ENCODE measurements at regions not wholly inside any gene's neighbourhood (a gene's known extent, or its start where the extent isn't known, plus 50 kb on each side); places are given as distances from the start of the nearest gene placed in this dataset.

GRCh38 chr9:80359291-80359690 is 787.5 kb downstream of the TLE4 start:
- H3K27me3 Mint-ChIP-seq, result no peaks in the 10 kb centered on the region
- ATAC-seq (ENCODE audit: poor library complexity) (no peak), DNase-seq (no peak)
- no peaks in the 10 kb centered on the region for H3K4me1 Mint-ChIP-seq (ENCODE audit: low read depth)
- no peak overlapping the region for H3K4me3 Mint-ChIP-seq
- Histone ChIP-seq H3K9me3 (ENCODE audit: control insufficient read depth in 1 of 2, insufficient read depth in 1 of 2, low read length in 2 of 2) (peaks cover 0 to 34% of the 10 kb centered on the region in 2 experiments), H3K27ac (ENCODE audit: low read depth in 1 of 2, low read length in 2 of 2) (no peak overlapping the region), H3K36me3 (ENCODE audit: insufficient read depth, low read length) (no peaks in the 10 kb centered on the region), H3K27me3 (ENCODE audit: control insufficient read depth in 1 of 2, insufficient read depth in 2 of 2, low read length in 2 of 2) (no peaks in the 10 kb centered on the region), H3K4me3 (ENCODE audit: low read length) (no peak overlapping the region), H3K4me1 (ENCODE audit: insufficient read depth, low read length) (no peaks in the 10 kb centered on the region)
- H3K9me3 Mint-ChIP-seq, result peaks cover 5% of the 10 kb centered on the region
- intact Hi-C loops (cut with DNase I, micrococcal nuclease), result no loop called here
- ChIA-PET POLR2A (no interaction called here), CTCF (interaction anchor here (0.8 kb wide), 1 partner anchor 931 kb away, joined by 3 read pairs; no protein-coding TSS in a partner anchor)
- H3K27ac Mint-ChIP-seq, result no peak overlapping the region
- TF ChIP-seq CTCF (IDR thresholded peaks at IDR 0.05), result no peak
- no peaks in the 10 kb centered on the region for H3K36me3 Mint-ChIP-seq (ENCODE audit: low read depth)

GRCh38 chr9:80352967-80353366 is 781.2 kb downstream of the TLE4 start:
- POLR2A ChIA-PET, result no interaction called here

GRCh38 chr9:80351612-80352011 is 779.8 kb downstream of the TLE4 start:
- CTCF ChIA-PET, result no interaction called here
- Histone ChIP-seq H3K27me3 (ENCODE audit: control insufficient read depth in 1 of 2, insufficient read depth in 2 of 2, low read length in 2 of 2) (no peaks in the 10 kb centered on the region), H3K4me3 (ENCODE audit: low read length) (no peak overlapping the region), H3K9me3 (ENCODE audit: control insufficient read depth in 1 of 2, insufficient read depth in 1 of 2, low read length in 2 of 2) (peaks cover 0 to 4% of the 10 kb centered on the region in 2 experiments), H3K27ac (ENCODE audit: low read depth in 1 of 2, low read length in 2 of 2) (no peak overlapping the region), H3K36me3 (ENCODE audit: insufficient read depth, low read length) (no peaks in the 10 kb centered on the region), H3K4me1 (ENCODE audit: insufficient read depth, low read length) (no peaks in the 10 kb centered on the region)
- Mint-ChIP-seq H3K4me3 (no peak overlapping the region), H3K27ac (no peak overlapping the region), H3K4me1 (ENCODE audit: low read depth) (no peaks in the 10 kb centered on the region), H3K9me3 (no peaks in the 10 kb centered on the region), H3K36me3 (ENCODE audit: low read depth) (no peaks in the 10 kb centered on the region), H3K27me3 (no peaks in the 10 kb centered on the region)
- intact Hi-C loops (cut with DNase I, micrococcal nuclease), result no loop called here
- ATAC-seq (ENCODE audit: poor library complexity) (no peak), DNase-seq (no peak)
- no peak for TF ChIP-seq CTCF (IDR thresholded peaks at IDR 0.05)
- POLR2A ChIA-PET, result no interaction called here

More at GRCh38 chr9:80352967-80353366, 781.2 kb downstream of the TLE4 start:
- Mint-ChIP-seq H3K4me1 (ENCODE audit: low read depth) (no peaks in the 10 kb centered on the region), H3K36me3 (ENCODE audit: low read depth) (no peaks in the 10 kb centered on the region), H3K9me3 (peaks cover 2% of the 10 kb centered on the region), H3K27ac (no peak overlapping the region), H3K27me3 (no peaks in the 10 kb centered on the region), H3K4me3 (no peak overlapping the region)
- no peaks in the 10 kb centered on the region for H3K36me3 ChIP-seq (ENCODE audit: insufficient read depth, low read length)
- H3K4me1 ChIP-seq (ENCODE audit: insufficient read depth, low read length), result no peaks in the 10 kb centered on the region
- H3K9me3 ChIP-seq (ENCODE audit: control insufficient read depth in 1 of 2, insufficient read depth in 1 of 2, low read length in 2 of 2), result peaks cover 0 to 9% of the 10 kb centered on the region in 2 experiments
- DNase-seq, result no peak
- intact Hi-C loops (cut with DNase I, micrococcal nuclease), result no loop called here
- no peak for TF ChIP-seq CTCF (IDR thresholded peaks at IDR 0.05)
- no peak overlapping the region for H3K27ac ChIP-seq (ENCODE audit: low read depth in 1 of 2, low read length in 2 of 2)
- no peak for ATAC-seq (ENCODE audit: poor library complexity)
- no peak overlapping the region for H3K4me3 ChIP-seq (ENCODE audit: low read length)
- CTCF ChIA-PET, result no interaction called here
- H3K27me3 ChIP-seq (ENCODE audit: control insufficient read depth in 1 of 2, insufficient read depth in 2 of 2, low read length in 2 of 2), result no peaks in the 10 kb centered on the region

Data from CD4-positive, alpha-beta T cell (primary cell).